NOMO-1 (cell line): ENCODE measurements at regions not wholly inside any gene's neighbourhood (a gene's known extent, or its start where the extent isn't known, plus 50 kb on each side); places are given as distances from the start of the nearest gene placed in this dataset.

Experiments used
- DNase-seq, 2 experiments: peaks; one replicate each; lab custom pipeline; 2025; ENCODE audit not compliant: unreplicated experiment in 2 of 2; lab: John Stamatoyannopoulos, UW

DNA sequence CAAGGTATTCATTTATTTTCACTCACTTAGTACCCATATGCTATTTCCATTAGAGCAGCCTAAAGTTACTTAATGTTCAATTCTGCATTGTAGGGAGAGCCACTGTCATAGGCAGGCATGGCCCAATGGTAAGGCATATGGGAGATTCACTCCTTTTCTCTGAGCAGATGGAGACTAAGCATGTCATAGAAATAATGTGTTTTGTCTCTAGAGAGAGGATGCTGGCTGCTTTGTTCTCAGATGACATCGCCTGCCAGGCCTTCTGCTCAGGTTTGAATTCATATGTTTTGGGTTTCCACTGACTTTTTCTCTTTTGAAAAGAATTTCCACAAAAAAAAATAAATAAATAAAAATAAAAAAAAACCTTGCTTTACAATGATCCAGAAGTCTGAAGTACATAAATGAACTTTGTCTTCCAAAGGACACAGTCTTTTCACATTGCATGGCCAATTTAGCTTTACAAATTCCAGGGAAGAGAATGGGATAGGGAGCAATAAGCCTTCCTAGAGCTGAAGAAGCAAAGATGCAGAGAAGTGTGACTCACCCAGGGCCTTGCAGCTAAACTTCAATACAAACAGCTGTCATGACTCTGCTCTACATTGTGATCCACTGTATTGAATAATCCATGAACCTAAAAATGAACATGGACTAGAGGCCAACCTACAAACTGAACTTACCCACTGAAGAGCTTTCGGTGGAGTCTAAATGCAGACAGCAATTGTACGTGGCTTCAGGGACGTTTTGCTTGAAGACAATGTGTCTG, 422.5 kb downstream of the CMPK2 start:
- no peak for DNase-seq

DNA sequence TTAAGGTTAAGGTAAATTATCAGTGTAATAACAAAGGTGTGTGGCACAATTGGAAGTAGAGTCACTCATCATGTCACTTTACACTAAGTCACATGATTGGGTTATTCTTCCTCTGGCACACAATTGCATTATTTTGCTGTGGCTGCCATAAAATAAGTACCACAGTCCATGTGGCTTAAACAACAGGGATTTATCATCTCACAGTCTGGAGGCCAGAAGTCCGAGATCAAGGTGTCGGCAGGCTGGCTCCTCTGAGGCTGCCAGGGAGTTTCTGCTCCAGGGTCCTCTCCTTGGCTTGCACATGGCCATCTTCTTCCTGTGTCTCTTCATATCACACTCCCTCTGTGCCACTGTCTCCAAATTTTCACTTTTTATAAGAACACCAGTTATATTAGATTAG, 421.2 kb downstream of the CMPK2 start:
- DNase-seq: no peak

DNA sequence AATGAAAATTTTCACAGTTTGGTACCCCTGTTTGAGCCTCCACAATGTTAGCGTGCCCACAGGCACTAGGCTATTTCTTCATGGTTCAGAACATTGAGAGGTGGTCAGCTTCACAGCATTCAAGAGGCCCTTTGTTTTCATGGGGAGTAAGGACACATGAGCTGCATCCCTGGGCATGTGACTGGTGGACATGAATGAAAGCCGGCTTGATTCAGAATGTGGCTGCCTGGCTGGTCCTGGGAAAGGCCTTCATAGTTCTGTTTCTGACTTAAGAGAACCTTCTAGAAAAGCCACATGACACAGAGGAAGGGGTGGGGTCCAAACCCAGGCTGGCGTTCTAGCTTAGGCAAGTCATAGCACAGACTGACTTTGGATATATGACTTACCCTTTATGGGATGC, 420.6 kb downstream of the CMPK2 start:
- DNase-seq: no peak

DNA sequence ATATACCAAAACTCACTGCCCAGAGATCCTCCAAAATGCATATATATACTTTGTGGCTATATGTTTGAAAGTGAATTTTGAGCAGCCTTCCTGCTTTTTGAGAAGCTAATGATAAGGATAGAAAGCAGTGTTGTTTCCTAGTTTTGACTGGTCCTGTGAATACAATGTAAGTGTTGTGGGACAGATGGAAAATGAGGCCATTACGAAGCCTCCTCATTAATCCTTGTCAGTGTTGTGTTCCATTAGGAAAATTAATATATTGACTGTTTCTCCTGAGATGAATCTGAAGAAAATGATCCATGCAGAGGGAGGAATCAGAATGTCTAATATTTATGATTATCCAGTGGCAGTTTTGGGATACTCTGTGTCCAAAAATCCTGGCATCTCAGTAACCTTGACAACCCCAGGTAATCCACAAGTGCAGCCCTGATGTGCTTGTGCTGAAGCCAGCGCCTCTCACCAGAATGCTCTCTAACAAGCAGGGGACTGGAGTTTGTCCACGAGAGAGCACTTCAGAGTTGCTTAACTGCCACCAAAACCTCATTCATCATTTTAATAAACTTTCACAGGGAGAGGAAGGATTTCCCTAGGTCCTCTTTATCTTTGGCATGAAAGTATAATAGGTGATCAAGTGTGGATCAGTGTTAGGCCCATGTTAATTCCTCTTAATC, 418.6 kb downstream of the CMPK2 start:
- DNase-seq: no peak

DNA sequence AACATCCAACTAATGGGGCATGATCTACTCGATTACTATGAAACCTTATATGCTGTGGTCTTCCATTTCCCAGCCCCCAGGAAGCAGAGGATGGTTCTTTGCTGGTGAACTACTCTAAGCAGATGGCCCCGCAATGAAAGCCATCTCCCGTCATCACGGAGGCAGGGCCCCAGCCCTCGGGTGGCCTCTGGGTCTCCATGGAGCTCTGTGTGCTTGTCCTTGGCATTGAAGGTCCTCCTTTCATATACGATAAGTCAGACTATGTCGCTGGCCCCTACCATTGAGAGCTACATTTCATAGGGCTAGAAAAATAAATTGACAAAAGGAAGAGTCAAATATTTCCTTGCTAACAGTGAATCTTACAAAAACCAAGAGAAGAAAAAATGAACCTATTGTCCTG, 416.8 kb downstream of the CMPK2 start:
- DNase-seq: no peak

DNA sequence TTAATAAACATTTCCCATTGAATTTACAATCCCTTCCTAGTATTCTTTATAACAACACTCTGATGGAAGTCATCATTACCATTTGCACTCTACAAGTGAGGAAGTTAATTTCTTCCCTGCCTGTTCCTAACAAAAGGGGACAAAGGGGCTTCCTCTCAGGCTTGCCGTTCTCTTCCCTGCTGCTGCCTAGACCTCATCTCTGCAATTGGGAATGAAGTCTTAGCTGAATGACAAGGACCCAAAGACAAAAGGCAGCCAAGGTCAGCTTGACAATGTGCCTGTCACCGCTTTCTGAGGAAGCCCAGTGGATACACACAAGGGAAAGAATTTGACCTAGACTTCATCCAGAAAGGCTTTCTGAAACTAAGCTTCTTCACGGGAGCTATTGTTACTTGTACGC, 416.4 kb downstream of the CMPK2 start:
- no peak for DNase-seq

DNA sequence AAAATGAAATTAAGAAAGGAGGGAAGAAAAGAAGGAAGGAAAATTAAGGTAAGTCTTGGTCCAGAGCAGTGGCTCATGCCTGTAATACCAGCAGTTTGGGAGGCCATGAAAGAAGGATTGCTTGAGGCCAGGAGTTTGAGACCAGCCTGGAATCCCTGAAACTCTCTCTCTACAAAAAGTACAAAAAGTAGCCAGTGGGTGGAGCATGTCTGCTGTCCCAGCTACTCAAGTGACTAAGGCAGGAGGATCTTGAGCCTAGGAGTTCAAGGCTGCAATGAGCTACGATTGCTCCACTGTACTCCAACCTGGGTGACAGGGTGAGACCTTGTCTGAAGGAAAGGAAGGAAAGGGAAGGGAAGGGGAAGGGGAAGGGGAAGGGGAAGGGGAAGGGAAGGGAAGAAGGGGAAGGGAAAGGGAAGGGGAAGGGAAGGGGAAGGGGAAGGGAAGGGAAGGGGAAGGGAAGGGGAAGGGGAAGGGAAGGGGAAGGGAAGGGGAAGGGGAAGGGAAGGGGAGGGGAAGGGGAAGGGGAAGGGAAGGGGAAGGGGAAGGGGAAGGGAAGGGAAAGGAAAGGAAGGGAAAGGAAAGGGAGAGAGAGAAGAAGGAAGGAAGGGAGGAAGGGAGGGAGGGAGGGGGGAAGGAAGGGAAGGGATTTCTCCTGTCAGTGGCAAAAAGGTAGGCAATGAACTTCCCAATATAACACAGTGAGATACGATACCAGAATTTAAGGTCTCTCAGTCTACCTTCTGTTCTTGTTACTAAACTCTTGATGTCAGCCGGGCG, 412.8 kb downstream of the CMPK2 start:
- no peak for DNase-seq

DNA sequence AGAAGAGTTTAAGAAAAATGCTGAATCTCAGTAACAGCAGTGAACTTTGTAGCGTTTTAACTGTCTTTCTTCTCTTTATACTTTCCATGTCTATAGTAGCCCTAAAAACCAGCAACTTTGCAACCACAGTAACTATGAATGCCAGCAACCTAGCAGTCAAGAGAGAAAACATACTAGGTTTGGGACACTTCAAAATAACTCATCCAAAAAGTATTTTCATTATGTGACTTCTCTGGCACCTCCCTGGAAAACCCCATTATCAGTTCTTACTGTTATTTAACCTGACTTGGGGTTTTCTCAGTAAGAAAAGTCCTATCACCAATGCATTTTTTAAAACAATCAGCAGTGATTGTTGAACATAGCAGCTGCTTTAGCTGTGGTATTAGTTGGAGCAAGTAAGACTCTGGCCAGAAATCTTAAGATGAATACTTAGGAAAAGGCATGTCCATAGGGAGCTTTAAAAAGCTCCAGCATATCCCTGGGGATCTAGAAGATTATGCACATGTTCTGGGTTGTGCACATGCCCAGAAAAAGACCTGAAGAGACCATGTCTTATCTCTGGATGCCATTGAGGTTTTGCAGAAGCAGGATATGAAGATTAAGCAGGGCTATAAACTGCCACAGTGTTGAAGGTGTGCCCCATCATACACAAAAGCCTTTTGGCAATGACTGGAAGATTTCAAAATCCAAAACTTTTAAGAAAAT, 411.3 kb downstream of the CMPK2 start:
- no peak for DNase-seq

DNA sequence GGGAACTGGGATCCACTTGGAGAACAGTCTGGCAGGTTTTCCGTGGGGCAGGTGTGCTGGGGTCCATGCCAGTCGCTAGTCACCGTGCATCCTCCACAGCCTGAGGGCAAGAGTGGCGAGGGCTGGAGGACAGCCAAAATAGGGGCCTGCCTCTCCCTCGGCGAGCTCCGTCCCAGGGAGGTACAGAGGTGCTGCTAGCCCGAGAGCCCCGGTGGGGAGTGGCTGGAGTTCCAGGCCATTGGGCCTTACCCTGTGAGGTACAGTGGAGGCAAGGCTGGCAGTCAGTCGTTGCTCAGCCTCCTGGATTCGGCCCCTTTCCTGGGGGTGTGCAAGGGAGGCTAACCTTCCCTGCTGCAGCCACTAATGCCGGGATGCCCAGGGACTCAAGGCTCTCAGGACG, 406.6 kb downstream of the CMPK2 start:
- no peak for DNase-seq

DNA sequence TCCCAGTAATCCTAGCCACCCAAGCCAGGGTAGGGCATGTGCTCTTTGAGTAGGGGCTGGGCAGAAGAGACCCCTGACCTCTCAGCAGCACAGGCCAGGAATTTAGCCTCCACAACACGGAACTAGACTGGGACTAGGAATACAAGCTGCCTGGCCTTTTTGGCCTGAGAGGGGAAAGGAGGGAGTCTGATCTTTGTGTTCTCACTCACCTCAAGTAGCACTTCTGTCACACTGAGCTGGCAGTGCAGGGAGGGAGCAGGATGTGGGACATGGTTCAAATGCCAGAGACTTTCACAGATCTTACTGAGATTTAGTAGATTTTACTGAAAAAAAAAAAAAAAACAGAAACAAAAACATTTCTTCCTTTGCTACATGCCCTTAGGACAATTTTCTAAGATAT, 395.2 kb downstream of the CMPK2 start:
- no peak for DNase-seq

DNA sequence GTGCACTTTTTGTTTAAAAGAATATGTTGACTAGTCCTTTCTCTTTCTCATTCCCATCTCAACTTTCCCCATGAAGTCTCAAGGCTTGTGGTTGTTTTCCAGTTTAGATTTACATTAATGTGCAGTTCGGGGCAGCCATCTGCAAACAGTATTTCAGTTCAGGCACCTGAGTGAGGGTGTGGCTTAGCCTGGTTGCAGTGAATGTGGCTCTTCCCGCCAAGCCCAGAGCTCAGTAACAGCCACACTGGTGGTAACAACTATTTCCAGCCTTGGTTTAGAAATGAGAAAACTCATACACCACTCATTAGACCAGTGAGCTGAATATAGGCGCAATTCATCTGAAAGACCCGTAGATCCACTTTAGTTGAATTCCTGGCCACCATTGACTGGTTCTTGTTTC, 394.3 kb downstream of the CMPK2 start:
- DNase-seq: no peak

DNA sequence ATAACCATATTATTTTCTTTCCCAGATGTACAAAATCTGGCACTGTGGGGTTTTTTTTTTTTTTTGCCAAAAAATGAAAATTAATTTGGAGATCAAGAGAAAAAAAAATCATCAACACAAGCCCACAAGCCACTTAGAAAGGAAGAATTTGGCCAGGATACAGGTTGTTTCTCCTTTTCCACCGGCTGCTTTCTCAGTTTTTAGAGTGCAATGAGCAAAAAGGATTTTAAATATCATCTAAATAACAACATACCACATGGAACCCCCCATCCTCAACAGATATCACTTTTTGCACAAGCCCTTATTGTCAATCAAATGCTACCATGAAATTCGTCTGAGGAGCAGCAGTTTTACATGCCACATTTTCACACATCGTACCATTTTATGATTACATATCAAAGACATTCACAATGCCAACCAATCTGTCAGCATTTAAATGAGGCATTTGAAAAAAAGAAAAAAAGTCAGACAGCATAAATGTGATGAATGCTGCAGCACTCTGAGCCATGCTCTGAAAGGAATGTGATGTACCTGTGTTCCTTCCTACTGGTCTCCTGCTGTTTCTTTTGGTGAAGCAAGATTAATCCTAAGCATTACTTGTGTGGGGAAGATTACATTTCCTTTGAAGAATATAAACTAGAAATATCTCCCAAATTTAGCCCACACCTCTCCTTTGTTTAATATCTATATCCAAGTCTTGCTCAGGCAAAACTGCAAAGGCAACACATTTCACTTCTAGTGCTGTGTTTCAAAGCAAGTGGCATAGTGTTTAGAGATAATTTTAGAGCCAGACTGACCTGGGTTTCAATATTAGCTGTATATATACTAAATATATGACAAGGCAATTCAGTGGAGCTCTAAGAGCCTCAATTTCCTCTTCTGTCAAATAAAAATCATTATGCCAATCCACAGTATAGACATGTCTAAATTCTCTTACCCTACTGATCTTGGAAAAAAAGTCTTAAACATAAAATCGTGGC, 391.3 kb downstream of the CMPK2 start:
- DNase-seq: no peak

DNA sequence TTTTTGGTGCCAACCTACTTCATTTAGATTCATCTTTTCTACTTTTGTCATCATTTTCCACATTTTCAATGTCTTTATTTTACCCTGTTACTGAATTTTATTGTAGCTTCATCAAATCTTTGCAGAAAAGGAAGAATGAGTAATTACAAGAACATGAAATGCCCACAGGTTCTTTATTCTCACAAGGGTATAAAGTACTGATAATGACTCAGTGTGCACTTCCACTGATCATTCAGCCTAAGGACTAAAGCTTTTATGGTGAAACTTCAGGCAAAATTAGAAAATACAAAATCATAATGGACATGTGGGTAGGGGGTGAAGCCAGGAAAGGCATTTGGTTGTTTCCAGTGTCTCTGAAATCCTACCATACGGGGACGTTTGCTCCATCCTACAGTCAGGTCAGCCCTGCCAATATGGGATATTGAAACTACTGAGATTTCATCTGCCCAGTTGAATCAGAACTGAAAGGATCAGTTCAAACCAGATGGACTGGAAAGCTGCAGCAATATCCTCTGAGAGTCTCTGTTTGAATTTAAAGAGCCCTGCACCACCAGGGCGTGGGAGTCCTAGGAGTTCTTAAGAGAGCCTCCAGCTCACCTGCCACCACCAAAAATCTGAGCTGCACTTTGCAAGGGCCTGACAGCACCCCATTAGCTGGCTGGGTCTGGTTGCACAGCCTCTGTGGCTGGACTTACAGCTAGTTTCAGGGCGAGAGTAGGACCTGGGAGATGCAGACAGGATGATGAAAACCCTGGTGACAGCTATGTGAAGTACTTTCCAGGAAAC, 390.4 kb downstream of the CMPK2 start:
- DNase-seq: no peak

DNA sequence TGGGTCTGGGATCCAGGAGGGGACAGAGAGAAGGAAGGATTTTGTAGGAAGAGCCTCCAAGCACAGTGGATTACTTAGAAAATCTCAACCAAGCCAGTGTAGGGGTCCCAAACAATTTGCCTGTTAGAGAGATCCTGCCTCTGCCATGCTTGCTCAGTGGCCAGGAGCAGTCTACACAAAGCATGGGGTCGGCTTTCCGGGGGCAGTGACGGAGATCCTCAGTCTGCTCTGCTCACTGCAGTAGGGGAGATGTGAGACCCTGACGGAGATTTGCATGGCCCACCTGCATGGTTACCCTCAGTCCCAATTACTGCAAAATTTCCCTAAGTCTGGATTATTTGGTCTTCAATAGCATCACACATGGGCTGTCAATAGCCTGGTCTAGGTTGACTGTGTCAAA, 385.2 kb downstream of the CMPK2 start:
- no peak for DNase-seq

DNA sequence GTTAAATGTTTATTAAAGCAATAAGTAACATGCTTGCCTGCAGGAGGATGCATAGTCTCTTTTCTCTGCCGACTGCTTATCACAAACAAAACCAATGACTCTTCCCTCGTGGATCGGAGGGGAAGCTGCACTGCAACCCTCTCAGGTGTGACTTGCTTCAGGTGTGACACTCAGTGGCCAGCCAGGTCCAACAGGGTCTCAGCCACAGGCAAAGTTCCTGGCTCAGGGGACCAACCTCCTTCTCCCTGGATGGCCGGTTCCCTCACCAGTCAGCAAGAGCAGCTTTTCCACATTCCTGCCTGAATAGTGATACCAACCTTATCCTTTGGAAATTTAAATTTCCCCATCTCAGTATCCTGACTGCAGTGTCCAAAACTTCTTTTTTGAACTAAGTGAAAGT, 383.5 kb downstream of the CMPK2 start:
- no peak for DNase-seq

DNA sequence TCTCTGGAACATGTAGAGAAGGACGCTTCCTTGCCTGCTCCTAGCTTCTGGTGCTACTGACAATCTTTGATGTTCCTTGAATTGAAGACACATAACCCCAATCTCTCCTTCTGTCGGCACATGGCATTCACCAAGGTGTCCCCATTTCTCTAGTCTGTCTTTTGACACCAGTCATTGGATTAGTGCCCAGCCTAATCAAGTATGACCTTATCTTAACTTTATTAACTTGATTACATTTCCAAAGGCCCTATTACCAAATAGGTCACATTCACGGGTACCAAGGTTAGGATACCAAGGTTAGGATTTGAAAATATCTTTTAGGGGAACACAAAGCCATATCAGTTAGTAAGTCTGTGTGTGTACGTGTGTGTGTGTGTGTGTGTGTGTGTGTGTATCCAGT, 377.9 kb downstream of the CMPK2 start:
- no peak for DNase-seq

DNA sequence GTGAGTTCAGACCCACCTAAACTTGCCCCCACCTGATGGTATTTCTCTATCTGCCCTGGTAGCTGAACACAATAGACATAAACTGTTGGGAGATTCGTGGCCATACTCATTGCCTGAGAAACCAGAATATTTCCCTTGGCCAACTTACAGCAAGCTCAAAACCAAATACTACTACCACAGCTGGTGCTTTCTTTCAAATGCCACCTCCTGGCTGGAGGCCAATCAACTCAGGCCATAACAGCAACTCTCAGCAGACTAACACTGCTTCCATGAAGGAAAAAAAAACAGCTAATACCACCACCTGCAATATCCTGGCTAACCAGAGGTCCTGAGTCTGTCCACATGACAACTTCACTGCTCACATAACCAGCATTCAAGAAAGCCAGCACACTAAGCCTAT, 373.1 kb downstream of the CMPK2 start:
- DNase-seq: no peak

DNA sequence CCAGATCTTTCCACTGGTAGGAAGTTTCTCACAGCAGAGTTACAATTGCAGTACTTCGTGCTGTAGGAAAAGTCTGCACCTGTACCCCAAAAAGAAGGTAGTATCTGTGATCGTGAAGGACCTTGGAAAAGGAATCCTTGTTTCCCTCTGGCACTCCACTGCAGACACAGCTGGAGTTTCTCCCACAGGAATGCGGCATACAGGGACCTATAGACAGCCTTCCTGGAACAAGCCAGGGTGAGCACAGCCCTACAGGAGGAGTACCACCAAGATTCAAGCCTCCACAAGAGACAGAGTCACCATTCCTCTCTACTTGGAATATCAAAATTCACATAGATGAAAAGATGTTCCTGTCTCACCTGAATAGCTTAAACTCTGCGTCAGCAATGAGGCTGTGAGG, 372.4 kb downstream of the CMPK2 start:
- DNase-seq: no peak

DNA sequence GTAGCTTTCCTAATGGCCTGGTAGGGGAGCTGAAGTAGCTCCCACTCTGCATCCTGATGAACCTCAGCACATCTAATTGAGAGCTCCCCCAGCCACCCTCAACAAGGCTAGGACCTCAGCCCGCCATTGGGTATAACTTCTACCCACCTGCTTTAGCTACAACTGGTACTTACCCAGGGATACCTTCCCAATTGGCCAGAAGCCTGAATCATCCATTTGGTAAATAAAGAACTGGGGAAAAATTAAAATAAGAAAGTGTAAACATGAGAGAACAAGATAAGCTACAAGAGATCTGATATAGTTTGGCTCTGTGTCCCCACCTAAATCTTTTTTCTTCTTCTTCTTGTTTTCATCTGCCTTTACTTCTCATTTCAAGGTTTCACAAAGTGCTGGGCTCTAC, 372.0 kb downstream of the CMPK2 start:
- DNase-seq: no peak
